GM12878 (cell line): ENCODE measurements at regions not wholly inside any gene's neighbourhood (a gene's known extent, or its start where the extent isn't known, plus 50 kb on each side); places are given as distances from the start of the nearest gene placed in this dataset.

Source experiments
- ATAC-seq: fragments of 200-7000 bp; cut with Tn5 transposase; 3 replicates; pipeline ENCODE4 v1.9.1; 2020; ENCODE audit warnings: mild to moderate bottlenecking, moderate library complexity
- BruUV-seq: library from RNA; stranded (reverse); fragments of 400-500 nt; replicated peaks from 2 replicates; lab custom pipeline; 2021; lab: Mats Ljungman, UMichigan
- CTCF ChIA-PET: fragments of 300-600 bp; sonication (Branson Sonifier 250); formaldehyde crosslinking; extraction: SDS; loops from one replicate; lab custom pipeline; 2021; ENCODE audit warnings: inconsistent platforms; lab: Yijun Ruan, JAX
- POLR2A ChIA-PET: fragments of 350-600 bp; formaldehyde crosslinking; extraction: SDS; loops from one replicate; lab custom pipeline; 2021; ENCODE audit warnings: inconsistent platforms; lab: Charles Lee
- RAD21 ChIA-PET: fragments of 300-600 bp; sonication (Branson Sonifier 250); formaldehyde crosslinking; loops from one replicate; lab custom pipeline; 2023; ENCODE audit warnings: antibody characterized with exemption; ENCODE audit not compliant: unreplicated experiment; lab: Charles Lee
- SMC1A ChIA-PET: fragments of 300-600 bp; sonication (Branson Sonifier 250); formaldehyde crosslinking; loops from one replicate; lab custom pipeline; 2023; ENCODE audit not compliant: unreplicated experiment, uncharacterized antibody; lab: Charles Lee
- DNase-seq: peaks from one replicate; pipeline ENCODE4 v3.0.0-alpha.2; 2011; ENCODE audit warnings: low read depth, low spot score
- FAIRE-seq: peaks from 3 replicates; lab custom pipeline; 2011; peaks lifted over from hg19 to GRCh38; lab: Jason Lieb, UNC
- H2AFZ ChIP-seq: 2 replicates; pipeline ENCODE4 v1.6.0; 2011; ENCODE audit warnings: low read depth, low read length, control low read depth; ENCODE audit not compliant: control insufficient read depth
- H3K27ac ChIP-seq: 2 replicates; pipeline ENCODE4 v1.5.1; 2011; ENCODE audit warnings: control low read depth; ENCODE audit not compliant: control insufficient read depth, insufficient read depth
- H3K27me3 ChIP-seq, 2 experiments: replicated peaks in 1 of 2; 2 replicates each; pipeline versions ENCODE4 v1.6.0 to v1.6.1; 2011; ENCODE audit warnings: low read length in 1 of 2; ENCODE audit not compliant: control insufficient read depth in 2 of 2, insufficient read depth in 2 of 2
- H3K36me3 ChIP-seq, 2 experiments: 2 replicates each; pipeline ENCODE4 v1.5.1; 2011; ENCODE audit warnings: low read length in 1 of 2; ENCODE audit not compliant: control insufficient read depth in 2 of 2, insufficient read depth in 2 of 2
- H3K4me1 ChIP-seq: 2 replicates; pipeline ENCODE4 v1.6.1; 2011; ENCODE audit warnings: mild to moderate bottlenecking, low read length, moderate library complexity, mixed read lengths; ENCODE audit not compliant: control insufficient read depth, insufficient read depth
- H3K4me2 ChIP-seq: 2 replicates; pipeline ENCODE4 v1.6.0; 2011; ENCODE audit warnings: control low read depth; ENCODE audit not compliant: control insufficient read depth, insufficient read depth
- H3K4me3 ChIP-seq: fragments of 200-600 bp; sonication (generic); 2 replicates; pipeline ENCODE4 v1.5.1; 2016
- H3K79me2 ChIP-seq: 2 replicates; pipeline ENCODE4 v1.6.0; 2011; ENCODE audit warnings: low read length; ENCODE audit not compliant: control insufficient read depth, insufficient read depth
- H3K9ac ChIP-seq: 2 replicates; pipeline ENCODE4 v1.8.0; 2011; ENCODE audit warnings: low read length, control low read depth, mixed read lengths; ENCODE audit not compliant: control insufficient read depth, insufficient read depth
- H3K9me3 ChIP-seq: replicated peaks from 3 replicates; pipeline ENCODE4 v1.5.1; 2011; ENCODE audit warnings: mild to moderate bottlenecking, low read length; ENCODE audit not compliant: control insufficient read depth, insufficient read depth
- H4K20me1 ChIP-seq: 2 replicates; pipeline ENCODE4 v1.6.0; 2011; ENCODE audit not compliant: control insufficient read depth, insufficient read depth
- BMI1 ChIP-seq: fragments of 450-650 bp; IDR thresholded peaks from 2 replicates; pipeline ENCODE4 v1.6.1; 2016; ENCODE audit warnings: mild to moderate bottlenecking, moderate library complexity, borderline replicate concordance
- CEBPZ ChIP-seq: fragments of 150-350 bp; IDR thresholded peaks from 2 replicates; pipeline ENCODE4 v1.6.1; 2016; ENCODE audit warnings: low read depth, low read length
- EGR1 ChIP-seq, 2 experiments: IDR thresholded peaks; 1 replicate in 1 of 2; 2 replicates in 1 of 2; pipeline ENCODE4 v1.6.1; 2011 to 2012; ENCODE audit warnings: low read depth in 2 of 2, low read length in 2 of 2, borderline replicate concordance in 1 of 2, mild to moderate bottlenecking in 1 of 2, moderate library complexity in 1 of 2
- EP300 ChIP-seq, 2 experiments: fragments of 150-350 bp in 1 of 2; IDR thresholded peaks; 2 replicates each; pipeline ENCODE4 v1.6.1; 2011 to 2012; ENCODE audit warnings: low read depth in 2 of 2, low read length in 2 of 2, borderline replicate concordance in 1 of 2, improper control_type of control experiment in 1 of 2, inconsistent platforms in 1 of 2; ENCODE audit not compliant: control insufficient read depth in 1 of 2
- GATAD2B ChIP-seq: fragments of 450-650 bp; conservative IDR thresholded peaks from 2 replicates; pipeline ENCODE4 v1.6.1; 2017; ENCODE audit warnings: low read depth, mild to moderate bottlenecking, moderate library complexity
- HCFC1 ChIP-seq: fragments of 150-350 bp; IDR thresholded peaks from 2 replicates; pipeline ENCODE4 v1.6.1; 2014; ENCODE audit warnings: low read length
- LARP7 ChIP-seq: fragments of 450-650 bp; IDR thresholded peaks from 2 replicates; pipeline ENCODE4 v1.6.1; 2017; ENCODE audit warnings: mild to moderate bottlenecking
- NR2F1 ChIP-seq: fragments of 450-650 bp; conservative IDR thresholded peaks from 2 replicates; pipeline ENCODE4 v1.6.1; 2017; ENCODE audit warnings: mild to moderate bottlenecking
- PAX8 ChIP-seq: fragments of 450-650 bp; IDR thresholded peaks from 2 replicates; pipeline ENCODE4 v1.6.1; 2017; ENCODE audit warnings: mild to moderate bottlenecking, moderate library complexity
- RELB ChIP-seq: fragments of 450-650 bp; IDR thresholded peaks from 2 replicates; pipeline ENCODE4 v1.6.1; 2017; ENCODE audit warnings: low read depth, mild to moderate bottlenecking, moderate library complexity
- SUZ12 ChIP-seq: fragments of 200-600 bp; sonication (generic); IDR thresholded peaks from one replicate; pipeline ENCODE4 v1.6.1; 2018; ENCODE audit warnings: antibody characterized with exemption, mild to moderate bottlenecking; ENCODE audit not compliant: unreplicated experiment
- WRNIP1 ChIP-seq: IDR thresholded peaks from 2 replicates; pipeline ENCODE4 v1.6.1; 2011; ENCODE audit warnings: low read depth, low read length, improper control_type of control experiment, borderline replicate concordance
- ZNF217 ChIP-seq: fragments of 450-650 bp; IDR thresholded peaks from 2 replicates; pipeline ENCODE4 v1.6.1; 2017; ENCODE audit warnings: antibody characterized with exemption, mild to moderate bottlenecking
- ZNF24 ChIP-seq: fragments of 450-650 bp; IDR thresholded peaks from 2 replicates; pipeline ENCODE4 v1.6.1; 2017; ENCODE audit warnings: antibody characterized with exemption, mild to moderate bottlenecking
- ZNF687 ChIP-seq: fragments of 450-650 bp; IDR thresholded peaks from 2 replicates; pipeline ENCODE4 v1.6.1; 2017; ENCODE audit warnings: mild to moderate bottlenecking, moderate library complexity
- in situ Hi-C: fragments of 300-500 bp; cut with MboI; formaldehyde crosslinking; loops from 9 replicates; pipeline ENCODE4 v1.14.3; 2018; ENCODE audit warnings: mixed read lengths
- intact Hi-C: fragments of 100-400 bp; cut with micrococcal nuclease; formaldehyde crosslinking; loops from one replicate; pipeline ENCODE4 v1.14.2; 2022; ENCODE audit not compliant: unreplicated experiment

GRCh38 chr18:42201137-42201536 is 246.1 kb downstream of the PIK3C3 start:
- CTCF ChIA-PET = interaction anchor here (1.0 to 2.3 kb wide), 3 partner anchors 13 to 87 kb away, joined by 3 to 8 read pairs (median 4); no protein-coding TSS in a partner anchor
- TF ChIP-seq WRNIP1 (no peak), ZNF217 (no peak), LARP7 (no peak), ZNF24 (0 out of 2 replicates have a peak, but pooled peaks have one; percentile 21), CEBPZ (no peak), SUZ12 (no peak), BMI1 (0 out of 2 replicates have a peak, but pooled peaks have one; percentile 27), RELB (peak; percentile 14; the same call in 1 of the 2 replicates), EGR1 (IDR thresholded peaks at IDR 0.05; ENCODE audit: borderline replicate concordance in 1 of 2, low read depth in 2 of 2, low read length in 2 of 2) (no peak), GATAD2B (no peak), NR2F1 (peak; percentile 78), HCFC1 (no peak), PAX8 (no peak), ZNF687 (peak; percentile 42; the same call in 1 of the 2 replicates), EP300 (IDR thresholded peaks at IDR 0.05; ENCODE audit: borderline replicate concordance in 1 of 2, control insufficient read depth in 1 of 2, low read depth in 2 of 2, low read length in 2 of 2) (0 out of 4 replicates have a peak, but pooled peaks of 1 of the 2 experiments have one; percentile 11)

More at GRCh38 chr18:42201137-42201536, 246.1 kb downstream of the PIK3C3 start:
- no peak overlapping the region for H3K4me2 ChIP-seq
- no peaks in the 10 kb centered on the region for H3K79me2 ChIP-seq
- H3K27ac ChIP-seq = no peak overlapping the region
- DNase-seq (no peak), FAIRE-seq (no peak), ATAC-seq (peak; percentile 54)
- no peaks in the 10 kb centered on the region for H3K36me3 ChIP-seq
- H3K4me3 ChIP-seq = no peak overlapping the region
- no TSS peak for BruUV-seq
- RAD21 ChIA-PET = interaction anchor here (1.0 to 3.4 kb wide), 2 partner anchors 13 to 87 kb away, joined by 3 to 13 read pairs; no protein-coding TSS in a partner anchor
- no peaks in the 10 kb centered on the region for H3K4me1 ChIP-seq
- no peaks in the 10 kb centered on the region for H3K27me3 ChIP-seq
- H2AFZ ChIP-seq = no peak overlapping the region
- no peak overlapping the region for H3K9ac ChIP-seq
- SMC1A ChIA-PET = interaction anchor here (0.9 to 3.3 kb wide), 7 partner anchors 9 to 87 kb away, joined by 3 to 14 read pairs (median 6); no protein-coding TSS in a partner anchor
- no peaks in the 10 kb centered on the region for H4K20me1 ChIP-seq
- in situ Hi-C loops (no loop called here), intact Hi-C loops (no loop called here)
- no peaks in the 10 kb centered on the region for H3K9me3 ChIP-seq
- POLR2A ChIA-PET = no interaction called here
